GM12878 (cell line): ENCODE measurements at regions not wholly inside any gene's neighbourhood (a gene's known extent, or its start where the extent isn't known, plus 50 kb on each side); places are given as distances from the start of the nearest gene placed in this dataset.

Experiments
- BHLHE40 ChIP-seq, 2 experiments: fragments of 450-650 bp in 1 of 2; IDR thresholded peaks; 2 replicates each; pipeline ENCODE4 v1.6.1; 2011 to 2017; ENCODE audit warnings: low read depth in 2 of 2, borderline replicate concordance in 1 of 2, improper control_type of control experiment in 1 of 2, low read length in 1 of 2, mild to moderate bottlenecking in 1 of 2
- CHD2 ChIP-seq: IDR thresholded peaks from 2 replicates; pipeline ENCODE4 v1.6.1; 2011; ENCODE audit warnings: low read depth, low read length, improper control_type of control experiment, borderline replicate concordance
- EGR1 ChIP-seq, 2 experiments: IDR thresholded peaks; 1 replicate in 1 of 2; 2 replicates in 1 of 2; pipeline ENCODE4 v1.6.1; 2011 to 2012; ENCODE audit warnings: low read depth in 2 of 2, low read length in 2 of 2, borderline replicate concordance in 1 of 2, mild to moderate bottlenecking in 1 of 2, moderate library complexity in 1 of 2
- IKZF1 ChIP-seq: fragments of 450-650 bp; conservative IDR thresholded peaks from 2 replicates; pipeline ENCODE4 v1.6.1; 2017; ENCODE audit warnings: antibody characterized with exemption, mild to moderate bottlenecking
- IRF4 ChIP-seq: IDR thresholded peaks from 2 replicates; pipeline ENCODE4 v1.6.1; 2011; ENCODE audit warnings: low read depth, low read length
- RBBP5 ChIP-seq: fragments of 200-600 bp; sonication (generic); conservative IDR thresholded peaks from 2 replicates; pipeline ENCODE4 v1.6.1; 2016
- SIX5 ChIP-seq: IDR thresholded peaks from 2 replicates; pipeline ENCODE4 v1.6.1; 2011; ENCODE audit warnings: mild to moderate bottlenecking, low read depth, low read length, moderate library complexity; ENCODE audit not compliant: severe bottlenecking
- YBX1 ChIP-seq: fragments of 450-650 bp; IDR thresholded peaks from 2 replicates; pipeline ENCODE4 v1.6.1; 2016; ENCODE audit warnings: antibody characterized with exemption
- TF ChIP-seq, protein P1 (sequence below): fragments of 450-650 bp; IDR thresholded peaks from 2 replicates; pipeline ENCODE4 v1.6.1; 2017; ENCODE audit warnings: mild to moderate bottlenecking, moderate library complexity
- TF ChIP-seq, protein P2 (sequence below): fragments of 450-650 bp; IDR thresholded peaks from 2 replicates; pipeline ENCODE4 v1.6.1; 2016; ENCODE audit warnings: mild to moderate bottlenecking
- TF ChIP-seq, protein P3 (sequence below): fragments of 450-650 bp; conservative IDR thresholded peaks from 2 replicates; pipeline ENCODE4 v1.6.1; 2017; ENCODE audit warnings: mild to moderate bottlenecking, moderate library complexity

DNA sequence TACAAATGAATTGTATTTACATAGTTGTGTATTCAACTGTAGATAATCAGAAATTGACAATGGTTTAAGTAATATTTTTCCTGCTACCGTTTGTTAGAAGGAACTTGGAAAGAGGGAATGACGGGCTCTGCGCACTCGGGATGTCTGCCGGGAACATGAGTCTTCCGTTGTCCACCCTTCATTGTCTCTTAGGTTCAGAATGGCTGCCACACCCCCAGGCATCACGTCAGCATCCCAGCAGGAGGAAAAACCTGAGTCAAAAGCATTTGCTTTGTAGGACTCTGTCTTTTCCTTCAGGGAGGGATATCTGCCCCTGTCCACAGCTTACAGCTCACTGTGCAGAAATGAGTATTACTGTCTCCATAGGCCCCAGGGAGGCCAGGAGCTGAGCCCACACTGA is 331.2 kb downstream of the THBS2 start (continued):
- TF ChIP-seq, protein P1, sequence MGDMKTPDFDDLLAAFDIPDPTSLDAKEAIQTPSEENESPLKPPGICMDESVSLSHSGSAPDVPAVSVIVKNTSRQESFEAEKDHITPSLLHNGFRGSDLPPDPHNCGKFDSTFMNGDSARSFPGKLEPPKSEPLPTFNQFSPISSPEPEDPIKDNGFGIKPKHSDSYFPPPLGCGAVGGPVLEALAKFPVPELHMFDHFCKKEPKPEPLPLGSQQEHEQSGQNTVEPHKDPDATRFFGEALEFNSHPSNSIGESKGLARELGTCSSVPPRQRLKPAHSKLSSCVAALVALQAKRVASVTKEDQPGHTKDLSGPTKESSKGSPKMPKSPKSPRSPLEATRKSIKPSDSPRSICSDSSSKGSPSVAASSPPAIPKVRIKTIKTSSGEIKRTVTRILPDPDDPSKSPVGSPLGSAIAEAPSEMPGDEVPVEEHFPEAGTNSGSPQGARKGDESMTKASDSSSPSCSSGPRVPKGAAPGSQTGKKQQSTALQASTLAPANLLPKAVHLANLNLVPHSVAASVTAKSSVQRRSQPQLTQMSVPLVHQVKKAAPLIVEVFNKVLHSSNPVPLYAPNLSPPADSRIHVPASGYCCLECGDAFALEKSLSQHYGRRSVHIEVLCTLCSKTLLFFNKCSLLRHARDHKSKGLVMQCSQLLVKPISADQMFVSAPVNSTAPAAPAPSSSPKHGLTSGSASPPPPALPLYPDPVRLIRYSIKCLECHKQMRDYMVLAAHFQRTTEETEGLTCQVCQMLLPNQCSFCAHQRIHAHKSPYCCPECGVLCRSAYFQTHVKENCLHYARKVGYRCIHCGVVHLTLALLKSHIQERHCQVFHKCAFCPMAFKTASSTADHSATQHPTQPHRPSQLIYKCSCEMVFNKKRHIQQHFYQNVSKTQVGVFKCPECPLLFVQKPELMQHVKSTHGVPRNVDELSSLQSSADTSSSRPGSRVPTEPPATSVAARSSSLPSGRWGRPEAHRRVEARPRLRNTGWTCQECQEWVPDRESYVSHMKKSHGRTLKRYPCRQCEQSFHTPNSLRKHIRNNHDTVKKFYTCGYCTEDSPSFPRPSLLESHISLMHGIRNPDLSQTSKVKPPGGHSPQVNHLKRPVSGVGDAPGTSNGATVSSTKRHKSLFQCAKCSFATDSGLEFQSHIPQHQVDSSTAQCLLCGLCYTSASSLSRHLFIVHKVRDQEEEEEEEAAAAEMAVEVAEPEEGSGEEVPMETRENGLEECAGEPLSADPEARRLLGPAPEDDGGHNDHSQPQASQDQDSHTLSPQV, result no peak
- TF ChIP-seq IKZF1 (no peak), IRF4 (no peak), EGR1 (IDR thresholded peaks at IDR 0.05; ENCODE audit: borderline replicate concordance in 1 of 2, low read depth in 2 of 2, low read length in 2 of 2) (no peak), RBBP5 (no peak), BHLHE40 (IDR thresholded peaks at IDR 0.05; ENCODE audit: borderline replicate concordance in 1 of 2, low read depth in 2 of 2, low read length in 1 of 2) (no peak), YBX1 (no peak), SIX5 (no peak), CHD2 (no peak)
- TF ChIP-seq, protein P2, sequence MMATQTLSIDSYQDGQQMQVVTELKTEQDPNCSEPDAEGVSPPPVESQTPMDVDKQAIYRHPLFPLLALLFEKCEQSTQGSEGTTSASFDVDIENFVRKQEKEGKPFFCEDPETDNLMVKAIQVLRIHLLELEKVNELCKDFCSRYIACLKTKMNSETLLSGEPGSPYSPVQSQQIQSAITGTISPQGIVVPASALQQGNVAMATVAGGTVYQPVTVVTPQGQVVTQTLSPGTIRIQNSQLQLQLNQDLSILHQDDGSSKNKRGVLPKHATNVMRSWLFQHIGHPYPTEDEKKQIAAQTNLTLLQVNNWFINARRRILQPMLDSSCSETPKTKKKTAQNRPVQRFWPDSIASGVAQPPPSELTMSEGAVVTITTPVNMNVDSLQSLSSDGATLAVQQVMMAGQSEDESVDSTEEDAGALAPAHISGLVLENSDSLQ, result no peak
- TF ChIP-seq, protein P3, sequence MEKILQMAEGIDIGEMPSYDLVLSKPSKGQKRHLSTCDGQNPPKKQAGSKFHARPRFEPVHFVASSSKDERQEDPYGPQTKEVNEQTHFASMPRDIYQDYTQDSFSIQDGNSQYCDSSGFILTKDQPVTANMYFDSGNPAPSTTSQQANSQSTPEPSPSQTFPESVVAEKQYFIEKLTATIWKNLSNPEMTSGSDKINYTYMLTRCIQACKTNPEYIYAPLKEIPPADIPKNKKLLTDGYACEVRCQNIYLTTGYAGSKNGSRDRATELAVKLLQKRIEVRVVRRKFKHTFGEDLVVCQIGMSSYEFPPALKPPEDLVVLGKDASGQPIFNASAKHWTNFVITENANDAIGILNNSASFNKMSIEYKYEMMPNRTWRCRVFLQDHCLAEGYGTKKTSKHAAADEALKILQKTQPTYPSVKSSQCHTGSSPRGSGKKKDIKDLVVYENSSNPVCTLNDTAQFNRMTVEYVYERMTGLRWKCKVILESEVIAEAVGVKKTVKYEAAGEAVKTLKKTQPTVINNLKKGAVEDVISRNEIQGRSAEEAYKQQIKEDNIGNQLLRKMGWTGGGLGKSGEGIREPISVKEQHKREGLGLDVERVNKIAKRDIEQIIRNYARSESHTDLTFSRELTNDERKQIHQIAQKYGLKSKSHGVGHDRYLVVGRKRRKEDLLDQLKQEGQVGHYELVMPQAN, result no peak
- TF ChIP-seq, all 136 proteins: peak for 0
